Left lung (tissue), 4 donors: ENCODE measurements at regions not wholly inside any gene's neighbourhood (a gene's known extent, or its start where the extent isn't known, plus 50 kb on each side); places are given as distances from the start of the nearest gene placed in this dataset.
A peak's percentile ranks its signal among the peaks of the same experiment; 100 is the strongest.

ENCODE experiments used
- ATAC-seq: fragments of 200-7000 bp; cut with Tn5 transposase; one replicate; pipeline ENCODE4 v1.9.1; 2020; ENCODE audit warnings: moderate library complexity
- DNase-seq, 4 donors: peaks; one replicate each; pipeline ENCODE4 v3.0.0-alpha.2; 2013 to 2020
- H3K27ac ChIP-seq, 2 donors: fragments of 200-600 bp; sonication (generic) in 1 of 2; one replicate each; pipeline versions ENCODE4 v1.5.0 to v1.8.0; 2020 to 2021
- H3K27me3 ChIP-seq, 2 donors: fragments of 200-600 bp; sonication (generic) in 1 of 2; one replicate each; pipeline versions ENCODE4 v1.5.0 to v1.8.0; 2020 to 2021
- H3K36me3 ChIP-seq, 2 donors: fragments of 200-600 bp; sonication (generic) in 1 of 2; one replicate each; pipeline versions ENCODE4 v1.5.0 to v1.8.0; 2020 to 2021
- H3K4me1 ChIP-seq, 2 donors: fragments of 200-600 bp; one replicate each; pipeline ENCODE4 v1.8.0; 2021
- H3K4me3 ChIP-seq, 2 donors: fragments of 200-600 bp; sonication (generic) in 1 of 2; one replicate each; pipeline versions ENCODE4 v1.5.0 to v1.8.0; 2020 to 2021; ENCODE audit warnings: mild to moderate bottlenecking in 1 of 2
- H3K9me3 ChIP-seq, 2 donors: fragments of 200-600 bp; sonication (generic) in 1 of 2; one replicate each; pipeline versions ENCODE4 v1.5.0 to v1.8.0; 2020 to 2021
- intact Hi-C, 2 donors: fragments of 100-400 bp; cut with DNase I; formaldehyde crosslinking; loops; one replicate each; pipeline versions ENCODE4 v1.11.2 to v1.14.2; 2022
- TF ChIP-seq, protein P1 (sequence below), 2 donors: fragments of 200-600 bp; sonication (generic) in 1 of 2; IDR thresholded peaks; one replicate each; pipeline versions ENCODE4 v1.5.0 to v1.8.0; 2021; ENCODE audit warnings: antibody characterized with exemption in 2 of 2
- donor health status: DM: no; HTN: yes; CAD: no.
- donor health status: DM: no; HTN: no; CAD: no.

DNA sequence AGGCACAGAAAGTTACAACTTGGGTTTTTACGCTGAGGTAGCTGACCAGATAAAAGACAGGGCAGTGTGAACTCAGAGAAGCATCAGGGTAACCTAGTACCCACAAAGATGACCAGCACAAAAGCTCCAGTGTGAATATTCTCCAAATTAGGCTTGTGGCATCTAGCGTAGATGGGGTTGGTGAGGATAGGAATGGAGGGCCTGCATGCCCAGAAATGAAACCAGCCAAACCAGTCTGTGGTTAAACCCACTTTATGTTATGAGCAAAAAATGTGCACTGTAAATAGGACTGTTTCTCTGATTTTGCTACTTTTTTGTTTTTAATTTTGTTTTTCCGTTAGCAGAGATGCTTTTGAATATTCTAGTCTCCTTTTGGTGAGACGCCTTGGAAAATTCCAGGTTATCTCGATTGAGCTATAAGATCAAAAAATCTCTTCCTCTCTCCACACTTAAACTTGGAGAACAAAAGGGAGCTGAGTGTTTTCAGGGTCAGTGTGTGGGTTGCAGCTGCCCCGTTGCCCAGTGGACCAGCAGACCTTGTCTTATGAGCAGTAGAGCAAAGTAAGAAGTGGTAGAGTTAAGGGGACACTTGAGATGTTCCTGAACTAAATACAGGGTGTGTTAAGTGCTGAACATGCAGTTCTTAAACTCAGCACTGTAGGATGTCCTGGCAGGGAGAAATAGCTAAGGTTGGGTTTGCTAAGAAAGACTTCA, 132.9 kb downstream of the C3orf38 start:
- Histone ChIP-seq H3K27ac (peak overlapping the region in 1 of 2 donors; percentile 56), H3K4me3 (no peak overlapping the region), H3K27me3 (no peaks in the 10 kb centered on the region), H3K4me1 (no peaks in the 10 kb centered on the region), H3K36me3 (no peaks in the 10 kb centered on the region), H3K9me3 (peaks cover 0 to 2% of the 10 kb centered on the region in 2 donors)
- ATAC-seq (peak; percentile 97), DNase-seq (peak in 1 of 4 donors; percentile 19)
- TF ChIP-seq, protein P1, sequence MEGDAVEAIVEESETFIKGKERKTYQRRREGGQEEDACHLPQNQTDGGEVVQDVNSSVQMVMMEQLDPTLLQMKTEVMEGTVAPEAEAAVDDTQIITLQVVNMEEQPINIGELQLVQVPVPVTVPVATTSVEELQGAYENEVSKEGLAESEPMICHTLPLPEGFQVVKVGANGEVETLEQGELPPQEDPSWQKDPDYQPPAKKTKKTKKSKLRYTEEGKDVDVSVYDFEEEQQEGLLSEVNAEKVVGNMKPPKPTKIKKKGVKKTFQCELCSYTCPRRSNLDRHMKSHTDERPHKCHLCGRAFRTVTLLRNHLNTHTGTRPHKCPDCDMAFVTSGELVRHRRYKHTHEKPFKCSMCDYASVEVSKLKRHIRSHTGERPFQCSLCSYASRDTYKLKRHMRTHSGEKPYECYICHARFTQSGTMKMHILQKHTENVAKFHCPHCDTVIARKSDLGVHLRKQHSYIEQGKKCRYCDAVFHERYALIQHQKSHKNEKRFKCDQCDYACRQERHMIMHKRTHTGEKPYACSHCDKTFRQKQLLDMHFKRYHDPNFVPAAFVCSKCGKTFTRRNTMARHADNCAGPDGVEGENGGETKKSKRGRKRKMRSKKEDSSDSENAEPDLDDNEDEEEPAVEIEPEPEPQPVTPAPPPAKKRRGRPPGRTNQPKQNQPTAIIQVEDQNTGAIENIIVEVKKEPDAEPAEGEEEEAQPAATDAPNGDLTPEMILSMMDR (IDR thresholded peaks at IDR 0.05): no peak
- intact Hi-C loops: no loop called here

GRCh38 chr3:88283242-88283592, 133.5 kb downstream of the C3orf38 start:
- TF ChIP-seq, protein P1 (IDR thresholded peaks at IDR 0.05): no peak
- no peak for DNase-seq
- Histone ChIP-seq H3K36me3 (no peaks in the 10 kb centered on the region), H3K27me3 (no peaks in the 10 kb centered on the region), H3K27ac (peak overlapping the region in 1 of 2 donors; percentile 56), H3K9me3 (no peaks in the 10 kb centered on the region), H3K4me3 (no peak overlapping the region), H3K4me1 (no peaks in the 10 kb centered on the region)
- intact Hi-C loops: no loop called here
- ATAC-seq: peak; percentile 56

GRCh38 chr3:88291486-88291885, 141.7 kb downstream of the C3orf38 start:
- ATAC-seq (peak; percentile 41), DNase-seq (no peak)
- no peak overlapping the region for H3K27ac ChIP-seq
- no peaks in the 10 kb centered on the region for H3K4me1 ChIP-seq
- TF ChIP-seq, protein P1 (IDR thresholded peaks at IDR 0.05): no peak
- intact Hi-C loops: no loop called here
- no peaks in the 10 kb centered on the region for H3K9me3 ChIP-seq
- no peaks in the 10 kb centered on the region for H3K36me3 ChIP-seq
- no peak overlapping the region for H3K4me3 ChIP-seq
- no peaks in the 10 kb centered on the region for H3K27me3 ChIP-seq

- no peak overlapping the region for H3K4me3 ChIP-seq
- no peaks in the 10 kb centered on the region for H3K36me3 ChIP-seq
- no peaks in the 10 kb centered on the region for H3K9me3 ChIP-seq
- no peaks in the 10 kb centered on the region for H3K27me3 ChIP-seq
- TF ChIP-seq, protein P1 (IDR thresholded peaks at IDR 0.05): no peak
- intact Hi-C loops: no loop called here
- no peak for DNase-seq
- H3K27ac ChIP-seq: no peak overlapping the region
- H3K4me1 ChIP-seq: no peaks in the 10 kb centered on the region
- ATAC-seq: no peak
Observed at GRCh38 chr3:88298189-88298588, 148.4 kb downstream of the C3orf38 start.

DNA sequence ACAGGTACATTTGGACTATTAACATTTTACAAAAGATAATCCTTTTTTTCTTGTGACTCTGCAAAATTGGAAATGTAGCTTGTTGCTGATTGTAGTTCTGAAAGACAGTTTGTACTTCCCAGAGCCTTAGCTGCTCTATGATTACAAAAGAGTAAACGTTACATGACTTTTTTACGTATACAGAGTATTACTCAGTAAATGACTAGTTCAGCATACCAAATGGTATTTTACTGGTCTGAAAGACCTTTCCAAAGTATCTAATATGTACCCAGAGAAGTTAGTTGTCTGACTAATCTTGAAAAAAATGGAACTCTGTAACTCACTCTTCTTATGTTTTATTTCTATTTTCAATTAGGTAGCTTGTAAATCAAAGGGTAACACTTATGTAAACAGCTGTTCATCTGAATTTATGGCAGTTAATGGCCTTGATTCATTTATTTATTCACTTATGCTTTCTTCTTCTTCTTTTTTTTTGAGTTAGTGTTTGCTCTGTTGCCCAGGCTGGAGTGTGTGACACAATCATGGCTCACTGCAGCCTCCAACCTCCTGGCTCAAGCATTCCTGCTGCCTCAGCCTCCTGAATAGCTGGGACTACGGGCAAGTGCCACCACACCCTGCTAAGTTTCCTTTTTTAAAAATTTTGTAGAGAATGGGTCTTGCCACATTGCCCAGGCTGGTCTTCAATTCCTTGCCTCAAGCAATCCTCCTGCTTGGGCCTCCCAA, 151.7 kb downstream of the C3orf38 start:
- no peak for ATAC-seq
- Histone ChIP-seq H3K9me3 (no peaks in the 10 kb centered on the region), H3K4me3 (no peak overlapping the region), H3K27ac (no peak overlapping the region), H3K36me3 (no peaks in the 10 kb centered on the region), H3K4me1 (no peaks in the 10 kb centered on the region), H3K27me3 (no peaks in the 10 kb centered on the region)
- intact Hi-C loops: no loop called here
- TF ChIP-seq, protein P1 (IDR thresholded peaks at IDR 0.05): no peak
- no peak for DNase-seq
